HG03354 (cell line): ENCODE measurements at regions not wholly inside any gene's neighbourhood (a gene's known extent, or its start where the extent isn't known, plus 50 kb on each side); places are given as distances from the start of the nearest gene placed in this dataset.
A peak's percentile ranks its signal among the peaks of the same experiment; 100 is the strongest.

Experiments
- ATAC-seq: cut with Tn5 transposase; IDR thresholded peaks from one replicate; pipeline ENCODE4 v1.9.1; 2021; ENCODE audit warnings: mild to moderate bottlenecking; ENCODE audit not compliant: unreplicated experiment, poor library complexity, severe bottlenecking

DNA sequence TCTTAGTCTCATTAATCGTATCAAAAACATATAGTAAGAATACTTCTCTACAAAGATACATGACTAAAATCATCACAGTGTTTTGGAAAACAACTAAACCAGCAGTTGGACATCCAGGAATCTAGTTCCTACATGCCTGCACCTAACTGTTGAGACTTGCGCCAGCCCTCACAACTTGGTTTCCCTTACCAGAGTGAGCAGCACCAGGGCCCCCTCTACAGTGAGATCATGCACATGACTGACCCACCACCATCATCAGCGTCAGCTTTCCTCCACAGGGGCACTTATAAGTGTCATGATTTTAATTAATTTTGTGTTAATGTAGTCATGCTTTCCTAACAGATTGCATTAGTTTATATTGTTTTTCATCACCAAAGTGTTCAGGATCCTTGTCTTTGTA, 1322.0 kb downstream of the EFNB2 start:
- ATAC-seq, result no peak

DNA sequence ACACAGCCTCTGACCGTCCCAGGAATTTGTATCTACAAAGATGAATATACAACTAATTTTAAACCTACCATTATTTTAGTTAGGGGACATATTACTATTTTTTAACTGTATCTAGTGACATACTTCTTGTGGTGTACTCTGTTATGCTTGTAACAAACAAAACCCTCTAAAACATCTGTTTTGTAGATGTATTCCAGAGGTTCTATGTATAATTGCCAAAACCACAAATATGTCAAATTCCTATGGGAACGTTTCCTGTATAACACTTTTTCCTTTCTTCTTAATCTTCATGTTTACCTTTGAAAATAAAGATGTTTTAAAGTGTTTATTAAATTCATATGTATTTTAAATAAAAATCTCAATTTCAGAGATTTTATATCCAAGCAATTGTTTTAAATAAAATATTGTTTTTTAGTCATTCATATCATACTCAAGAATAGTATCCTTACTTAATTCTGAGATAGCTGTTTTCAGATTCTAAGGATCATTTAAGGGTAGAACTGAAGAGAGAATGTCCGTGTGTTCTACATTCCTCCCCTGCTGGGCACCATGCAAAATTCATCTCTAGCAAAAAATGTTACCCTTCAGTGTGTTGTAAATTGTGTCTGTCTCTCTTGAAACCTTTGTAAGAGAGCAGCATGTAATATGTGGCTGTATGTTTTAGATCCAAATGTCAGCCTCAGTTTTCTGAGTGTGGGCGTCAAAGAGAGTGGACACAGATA, 1327.7 kb downstream of the EFNB2 start:
- ATAC-seq, result no peak

DNA sequence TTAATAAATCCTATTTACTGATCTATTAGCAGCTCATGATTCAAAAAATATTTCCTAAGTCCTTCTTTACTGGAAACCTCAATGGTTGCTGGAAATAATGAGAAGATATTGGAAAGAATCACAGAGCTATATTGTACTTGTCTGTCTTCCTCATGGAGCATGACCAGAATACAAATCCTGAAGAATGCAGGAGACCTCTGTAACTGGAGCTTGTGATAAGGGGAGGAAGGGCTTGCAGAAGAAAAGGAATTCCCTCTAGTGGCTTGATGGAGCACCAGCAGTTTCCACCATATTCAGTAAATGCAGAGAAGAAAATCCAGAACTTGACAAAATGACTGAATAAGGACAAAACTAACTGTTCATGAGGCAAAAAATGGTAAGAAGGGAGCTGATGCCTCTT, 1333.1 kb downstream of the EFNB2 start:
- ATAC-seq, result no peak

DNA sequence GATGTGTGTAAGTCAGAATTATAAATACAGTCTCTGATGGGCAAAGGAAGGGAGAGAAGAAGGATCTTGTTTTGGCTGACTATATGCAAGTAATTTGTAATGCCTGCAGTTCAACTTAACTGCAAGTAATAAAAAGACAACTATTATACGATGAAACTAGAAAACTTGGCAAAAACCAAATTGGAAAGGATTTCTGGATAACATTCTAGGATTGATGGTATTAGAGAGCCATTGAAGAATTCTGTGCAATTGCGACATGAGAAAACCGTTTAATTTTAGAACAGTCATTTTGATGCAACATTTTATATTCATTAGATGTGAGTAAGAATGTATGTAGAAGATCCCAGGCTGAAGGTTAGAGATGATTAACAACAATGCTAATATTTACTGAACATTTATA, 1334.1 kb downstream of the EFNB2 start:
- no peak for ATAC-seq

DNA sequence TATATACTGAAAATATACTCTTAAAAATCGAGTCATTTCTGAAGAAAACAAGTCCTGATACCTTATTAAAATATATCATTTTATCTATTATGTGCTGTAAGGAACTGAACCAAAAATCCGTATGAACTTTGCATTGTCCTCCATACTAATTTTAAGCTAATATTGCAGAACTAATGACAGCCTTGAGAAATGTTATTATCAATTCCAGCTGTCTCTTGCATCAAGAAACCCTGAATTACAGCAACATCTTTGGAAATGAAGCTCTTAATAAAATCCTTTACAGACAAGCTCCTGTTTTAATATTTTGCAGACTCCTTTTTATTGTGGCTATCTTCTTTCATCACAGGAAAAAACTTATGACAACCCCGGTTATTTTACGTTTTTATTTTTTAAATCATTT, 1335.3 kb downstream of the EFNB2 start:
- ATAC-seq, result no peak

DNA sequence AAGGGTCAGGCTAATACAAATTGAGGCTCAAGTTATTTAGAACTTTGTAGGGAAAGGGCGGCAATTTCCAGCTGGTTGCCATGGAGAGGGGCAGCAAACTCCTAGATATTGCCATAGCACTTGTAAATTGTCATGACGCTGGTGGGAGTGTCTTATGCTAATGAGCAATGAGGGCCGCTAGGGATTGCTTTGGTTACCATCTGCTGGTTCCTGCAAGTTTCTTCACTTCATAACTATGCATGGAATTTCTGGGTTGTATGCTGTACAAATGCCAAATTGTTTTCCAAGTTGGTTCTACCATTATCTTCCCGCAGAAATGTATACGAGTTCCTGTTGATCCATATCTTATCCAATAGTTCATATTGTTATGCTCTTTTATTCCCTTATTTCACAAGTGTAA, 1339.4 kb downstream of the EFNB2 start:
- no peak for ATAC-seq

DNA sequence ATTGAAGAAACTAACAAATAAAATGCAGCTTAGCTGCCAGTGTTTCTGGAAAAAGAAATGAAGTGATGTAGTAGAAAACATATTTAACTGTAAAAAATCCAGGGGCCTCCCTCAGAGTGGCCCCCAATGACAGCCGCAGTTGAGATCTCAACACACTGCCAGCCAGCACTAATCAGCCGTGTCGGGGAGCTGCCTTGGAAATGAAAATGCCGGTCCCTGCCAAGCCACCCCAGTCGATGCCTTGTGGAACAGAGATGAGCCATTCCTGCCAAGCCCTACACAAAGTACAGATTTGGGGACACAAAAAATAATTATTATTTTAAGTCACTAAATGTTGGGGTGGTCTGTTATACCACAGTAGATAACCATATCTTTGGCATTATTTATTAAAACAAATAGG, 1342.4 kb downstream of the EFNB2 start:
- no peak for ATAC-seq

DNA sequence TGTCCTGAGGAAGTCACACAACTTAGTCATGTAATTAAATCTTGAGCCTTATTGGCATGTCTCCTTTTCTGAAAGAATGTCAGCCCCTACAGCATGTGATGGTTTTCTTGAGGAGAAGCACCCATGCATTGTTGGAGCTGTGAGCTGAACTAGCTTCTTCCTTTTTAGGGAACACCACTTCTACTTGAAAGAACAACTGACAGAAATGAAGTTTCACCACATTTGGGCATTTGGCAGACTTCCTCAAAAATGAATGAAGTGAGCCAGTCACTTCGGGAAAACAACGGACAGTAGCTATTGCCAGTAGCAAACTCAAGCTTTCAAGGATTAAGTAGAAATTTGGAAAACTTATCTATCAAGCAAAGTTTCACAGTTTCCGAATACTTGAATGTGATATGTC, 1351.3 kb downstream of the EFNB2 start:
- no peak for ATAC-seq

DNA sequence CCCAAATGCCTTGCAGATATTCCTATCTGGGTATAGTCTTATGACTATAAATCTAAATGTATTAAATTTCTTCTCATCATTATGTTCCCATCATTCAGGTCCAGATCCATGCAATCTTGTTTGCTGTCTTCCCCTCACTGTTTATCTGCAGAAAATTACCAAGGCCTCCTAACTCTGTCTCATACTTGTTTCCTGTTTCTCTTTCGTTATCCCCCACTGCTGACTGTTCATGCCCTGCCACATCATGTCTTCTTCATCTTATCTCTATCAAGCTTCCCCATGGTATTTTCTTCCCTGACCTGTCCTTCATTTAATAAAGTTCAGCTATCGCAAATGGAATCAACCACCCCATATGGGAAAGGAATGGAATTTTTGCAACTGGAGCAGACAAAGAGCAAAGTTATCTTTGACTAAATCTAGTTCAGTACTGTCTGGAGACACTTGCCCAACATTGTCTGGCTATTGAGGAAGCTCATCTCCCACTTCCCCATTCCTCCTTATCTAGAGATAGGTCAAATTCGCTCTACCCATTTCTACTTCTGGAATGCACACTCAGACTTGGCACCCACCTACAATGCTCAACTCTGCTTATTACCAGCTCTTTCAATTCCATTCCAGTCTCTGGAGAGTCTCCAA, 1358.1 kb downstream of the EFNB2 start:
- no peak for ATAC-seq

DNA sequence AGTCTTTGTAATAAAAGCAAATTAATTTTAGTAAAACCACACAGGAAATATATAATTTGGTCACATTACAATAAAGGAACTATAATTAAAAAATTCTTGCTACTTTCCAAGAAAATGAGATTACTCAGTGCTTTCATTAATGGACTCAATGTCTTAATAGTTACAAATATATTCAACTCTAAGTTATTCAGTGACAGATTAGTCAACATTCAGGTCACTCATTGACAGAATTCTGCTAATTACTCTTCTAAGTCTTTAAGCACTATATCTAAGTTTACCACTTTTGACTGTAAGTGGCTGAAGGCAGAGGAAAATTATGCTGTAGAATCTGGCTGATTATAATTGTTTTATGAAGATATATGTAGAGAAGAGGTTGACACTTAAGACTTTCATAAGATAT, 1365.0 kb downstream of the EFNB2 start:
- peak; percentile 57 for ATAC-seq

DNA sequence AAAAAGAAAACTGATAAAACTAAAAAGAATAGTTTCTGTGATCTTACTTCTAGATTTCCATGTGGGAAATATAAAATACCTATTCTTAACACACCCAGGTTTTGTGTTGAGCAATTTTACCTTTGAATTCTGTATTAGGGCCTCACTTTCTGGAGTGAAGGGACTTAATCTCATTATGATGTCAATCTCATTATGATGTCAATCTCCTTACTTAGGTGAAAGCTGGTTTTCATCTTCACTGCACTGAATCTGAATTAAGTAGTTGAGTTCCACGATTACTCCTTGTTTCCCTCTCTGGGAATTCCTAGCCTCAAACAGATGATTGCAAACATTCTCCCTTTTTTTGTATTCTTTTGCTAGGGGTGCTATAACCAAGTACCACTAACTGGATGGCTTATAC, 1367.2 kb downstream of the EFNB2 start:
- ATAC-seq, result no peak

DNA sequence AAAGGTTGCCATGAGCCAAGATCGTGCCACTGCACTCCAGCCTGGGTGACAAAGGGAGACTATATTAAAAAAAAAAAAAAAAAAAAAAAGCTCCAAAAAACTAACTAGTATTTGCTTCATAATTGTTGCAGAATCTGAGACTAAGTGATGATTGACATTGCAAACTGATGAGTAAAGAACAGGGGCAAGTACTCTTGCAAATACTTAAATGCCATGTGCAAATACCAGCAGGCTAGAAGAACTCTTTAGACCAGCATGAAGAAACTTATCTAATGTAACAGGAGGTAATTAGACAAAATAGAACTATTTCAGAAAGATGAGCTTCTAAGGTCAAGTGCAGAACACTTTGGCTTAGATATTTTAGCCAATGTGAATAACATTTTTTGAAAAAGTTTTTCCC, 1368.1 kb downstream of the EFNB2 start:
- no peak for ATAC-seq

DNA sequence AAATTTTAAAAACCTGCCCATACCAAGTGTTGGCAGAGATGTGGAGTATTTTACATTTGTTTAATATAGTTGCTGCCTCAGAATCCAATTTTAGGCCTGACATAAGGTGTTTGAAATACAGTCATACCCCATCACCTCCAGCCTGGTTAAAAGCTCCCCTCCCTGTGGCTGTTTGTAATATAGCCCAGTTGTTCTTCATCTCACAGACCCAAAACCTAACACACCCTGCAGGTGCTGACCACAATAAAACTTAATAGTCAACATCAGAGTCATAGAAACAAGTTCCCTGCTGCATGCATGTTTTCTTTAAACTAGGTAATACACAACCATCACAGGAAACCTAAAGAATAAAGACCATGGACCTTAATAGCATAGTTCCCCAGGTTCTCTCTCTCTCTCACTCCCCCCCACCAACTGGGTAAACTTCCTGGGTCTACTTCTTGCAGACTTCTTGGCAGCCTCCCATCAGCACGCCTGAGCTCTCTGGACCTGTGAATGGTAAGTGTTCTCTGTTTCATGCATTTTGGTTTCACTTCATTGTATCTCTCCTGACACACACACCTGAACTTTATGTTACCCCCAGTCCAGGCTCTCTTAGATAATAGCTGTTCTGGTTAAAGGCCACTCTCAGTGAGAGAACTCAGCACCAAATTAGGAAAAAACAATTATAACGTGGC, 1369.9 kb downstream of the EFNB2 start:
- ATAC-seq, result peak; percentile 84

DNA sequence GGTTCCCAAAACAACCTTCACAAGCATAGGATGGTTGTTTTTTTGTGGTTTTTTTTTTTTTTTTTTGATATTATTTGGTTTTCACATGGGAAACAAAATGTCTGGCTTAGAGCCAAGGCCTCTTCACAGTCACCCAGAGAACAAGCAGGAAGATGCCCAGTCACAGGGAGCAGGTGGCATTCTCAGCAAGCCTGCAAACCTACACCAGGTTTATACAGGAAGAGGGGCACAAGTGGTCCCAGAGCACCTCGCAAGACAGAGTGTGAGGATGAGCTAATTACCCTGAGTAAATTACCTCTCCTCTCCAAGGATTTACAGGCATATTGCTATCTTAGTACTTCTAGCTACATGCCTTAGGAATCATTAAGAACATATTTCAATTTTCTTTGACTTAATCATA, 1375.6 kb downstream of the EFNB2 start:
- no peak for ATAC-seq

DNA sequence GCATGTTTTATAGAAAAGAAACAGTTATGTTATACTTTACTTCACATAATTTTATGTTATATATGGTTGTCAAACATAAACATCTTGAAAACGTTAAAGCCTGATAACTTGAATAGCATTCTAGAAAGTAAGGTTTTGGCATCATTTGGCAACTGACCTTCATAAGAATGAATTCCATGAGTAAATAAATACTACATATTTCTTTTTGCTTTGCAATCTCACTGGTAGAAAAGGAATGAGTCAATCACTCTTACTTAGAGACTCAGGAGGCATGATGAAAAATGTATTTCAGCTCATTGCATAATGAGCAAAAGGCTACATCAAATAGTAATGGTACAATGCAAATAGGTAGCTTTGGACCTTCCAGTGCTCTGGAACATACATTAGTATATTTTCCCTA, 1381.9 kb downstream of the EFNB2 start:
- ATAC-seq, result no peak

DNA sequence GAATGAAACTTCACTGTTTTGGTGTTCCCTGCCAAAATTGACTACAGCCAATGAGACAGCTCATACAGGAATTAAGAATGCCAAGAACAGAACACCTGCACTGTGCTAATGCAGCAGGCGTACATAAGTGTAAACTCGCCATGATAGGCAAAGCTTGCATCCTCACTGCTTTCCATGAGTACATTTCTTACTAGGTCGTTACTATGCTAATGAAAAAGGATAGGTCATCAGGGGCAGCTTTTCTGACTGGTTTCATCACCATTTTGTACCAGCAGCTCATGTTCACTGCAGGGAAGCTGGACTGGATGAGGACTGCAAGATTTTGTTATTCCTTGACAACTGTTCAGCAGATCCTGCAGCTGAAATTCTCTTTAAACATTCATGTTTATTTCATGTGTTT, 1383.8 kb downstream of the EFNB2 start:
- ATAC-seq, result no peak

DNA sequence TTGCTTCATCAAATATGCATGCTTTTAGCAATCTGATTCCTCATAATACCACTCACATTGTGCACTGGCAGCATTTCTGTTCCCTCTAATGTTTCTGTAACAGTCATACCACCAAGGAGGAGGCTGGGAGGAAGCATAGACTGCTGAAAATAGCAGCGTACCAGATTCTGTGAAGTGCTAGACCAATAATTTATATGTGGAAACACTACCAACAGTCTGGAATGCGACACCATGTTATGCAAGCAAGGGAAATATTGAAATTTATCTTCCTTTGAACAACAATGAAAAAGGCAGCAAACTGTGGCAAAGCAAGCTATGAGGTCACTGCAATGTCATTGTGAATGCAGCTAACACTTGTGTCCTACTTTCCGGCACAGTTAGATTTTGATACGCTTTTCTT, 1388.0 kb downstream of the EFNB2 start:
- ATAC-seq, result no peak

DNA sequence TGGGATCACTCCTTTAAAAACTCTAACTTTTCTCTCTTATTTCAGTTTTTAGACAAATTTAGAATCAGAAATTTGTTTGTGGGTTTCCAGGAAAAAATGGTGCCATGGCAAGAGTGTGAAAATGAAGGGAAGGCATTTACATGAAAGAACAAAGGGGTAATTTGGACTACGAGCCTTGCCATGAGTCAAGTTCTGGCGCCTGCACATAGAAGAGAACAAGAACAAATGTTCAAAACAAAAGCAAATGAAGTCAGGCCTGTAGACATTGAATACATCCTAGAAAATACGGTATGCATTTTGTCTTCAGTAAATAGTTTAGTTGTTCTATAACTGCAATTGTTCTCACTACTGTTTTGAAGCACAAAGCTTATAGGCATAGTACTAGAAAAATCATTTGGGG, 1390.5 kb downstream of the EFNB2 start:
- ATAC-seq, result no peak

DNA sequence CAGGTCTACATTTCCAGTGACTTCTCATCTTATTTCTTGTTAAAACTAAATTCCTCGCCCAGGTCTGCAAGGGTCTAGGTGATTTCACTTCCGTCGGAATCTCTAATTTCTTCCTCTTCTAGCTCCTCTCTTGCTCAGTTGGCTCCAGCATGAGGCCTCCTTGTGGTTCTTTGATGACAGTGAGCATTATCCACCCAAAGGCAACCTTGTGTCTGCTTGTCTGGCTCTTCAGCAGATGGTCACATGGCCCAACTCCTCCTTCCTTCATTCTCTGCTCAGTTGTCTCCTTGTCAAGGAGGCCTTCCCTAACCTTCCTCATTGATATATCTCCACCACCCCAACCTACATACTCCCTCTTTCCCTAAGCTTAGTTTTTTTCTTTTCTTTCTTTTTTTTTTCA, 1391.4 kb downstream of the EFNB2 start:
- ATAC-seq, result no peak

DNA sequence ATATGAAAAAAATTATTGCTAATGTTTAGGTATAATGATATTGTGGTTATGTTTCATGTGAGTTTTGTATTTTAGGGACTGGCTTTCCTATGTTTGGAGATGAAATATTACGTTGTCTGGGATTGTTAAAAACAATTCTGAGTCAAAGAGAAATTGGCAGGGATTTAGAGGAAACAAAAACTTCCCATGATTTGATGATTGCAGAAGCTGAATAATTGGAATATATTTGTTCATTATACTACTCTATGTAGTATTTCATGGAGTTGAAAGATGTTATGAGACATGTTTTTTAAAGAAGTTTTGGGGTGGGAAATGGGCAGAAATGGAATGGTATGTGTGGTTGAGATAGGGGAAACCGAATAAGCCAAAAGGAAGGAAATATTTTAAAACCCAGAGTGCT, 1392.9 kb downstream of the EFNB2 start:
- ATAC-seq, result no peak
